ENCODE measurements at regions not wholly inside any gene's neighbourhood (a gene's known extent, or its start where the extent isn't known, plus 50 kb on each side); places are given as distances from the start of the nearest gene placed in this dataset.

DNA sequence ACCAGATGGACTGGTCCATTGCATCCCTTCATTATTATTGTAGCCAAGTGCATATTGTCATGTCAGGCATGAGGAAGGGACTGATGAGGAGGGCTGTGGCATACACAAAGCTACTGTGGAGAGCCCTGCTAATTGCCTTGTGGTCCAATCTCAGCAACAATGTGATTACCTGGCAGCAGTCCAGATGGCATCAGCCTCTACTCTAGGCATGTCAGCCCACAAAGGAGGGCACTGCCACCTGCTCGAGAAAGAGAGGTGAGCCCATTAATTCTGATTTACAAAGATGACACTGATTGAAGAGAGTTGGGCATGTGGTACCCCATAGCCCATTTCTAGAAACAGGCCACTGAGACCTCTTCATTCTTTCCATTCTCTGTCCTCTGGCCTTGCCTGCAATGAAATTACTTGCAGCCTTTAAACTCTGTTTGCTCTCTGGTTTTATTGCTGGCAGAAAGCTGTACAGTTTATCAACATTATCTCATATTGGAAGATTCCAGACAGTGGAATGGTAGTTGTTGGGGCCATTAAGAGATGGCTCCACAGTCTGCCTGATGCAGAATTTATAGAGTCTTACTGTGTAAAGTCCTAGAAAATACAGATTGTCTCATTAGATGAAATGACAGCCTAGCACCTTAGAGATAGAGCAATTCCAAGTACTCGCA, 307.7 kb downstream of the ARPP21 start:
- DNase-seq (ENCODE audit: low read depth in 1 of 2, low spot score in 1 of 2): no peak

DNA sequence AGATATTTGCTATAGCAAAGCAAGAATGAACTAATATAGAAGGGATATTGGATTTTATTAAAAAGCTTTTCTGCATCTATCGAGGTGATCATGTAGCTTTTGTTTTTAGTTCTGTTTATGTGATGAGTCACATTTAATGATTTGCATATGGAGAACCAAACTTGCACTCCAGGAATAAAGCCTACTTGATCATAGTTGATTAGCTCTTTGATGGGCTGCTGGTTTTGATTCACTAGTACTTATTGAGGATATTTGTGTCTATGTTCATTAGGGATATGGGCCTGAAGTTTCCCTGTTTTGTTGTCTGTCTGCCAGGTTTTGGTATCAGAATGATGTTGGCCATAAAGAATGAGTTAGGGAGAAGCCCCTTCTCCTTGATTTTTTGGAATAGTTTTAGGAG, 310.7 kb downstream of the ARPP21 start:
- DNase-seq (ENCODE audit: low read depth in 1 of 2, low spot score in 1 of 2): no peak

DNA sequence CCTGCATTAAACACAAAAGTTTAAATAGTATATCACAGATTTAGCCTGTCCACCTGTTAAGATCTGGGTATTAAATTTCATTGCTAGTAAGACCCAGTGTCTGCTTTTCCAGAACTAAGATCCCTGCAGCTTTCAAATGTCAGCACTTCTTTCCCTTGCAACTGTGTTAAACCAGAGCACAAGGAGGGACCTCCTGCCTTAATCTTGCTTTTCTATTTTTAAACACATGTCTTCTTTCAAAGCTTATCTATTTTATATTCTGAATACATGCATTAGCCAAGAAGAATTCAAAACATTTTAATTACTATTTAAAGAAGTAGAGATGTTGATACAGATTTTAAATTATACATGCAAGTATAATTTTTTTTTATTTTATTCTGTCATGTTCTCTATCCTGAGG, 315.1 kb downstream of the ARPP21 start:
- no peak for DNase-seq (ENCODE audit: low read depth in 1 of 2, low spot score in 1 of 2)

GRCh38 chr3:35965908-35966307, 326.6 kb downstream of the ARPP21 start:
- no peak for DNase-seq (ENCODE audit: low read depth in 1 of 2, low spot score in 1 of 2)

GRCh38 chr3:35966629-35967464, 327.5 kb downstream of the ARPP21 start:
- no peak for DNase-seq (ENCODE audit: low read depth in 1 of 2, low spot score in 1 of 2)

- no peak for DNase-seq (ENCODE audit: low read depth in 1 of 2, low spot score in 1 of 2)
These were observed 328.8 kb downstream of the ARPP21 start for GRCh38 chr3:35968043-35968622.

DNA sequence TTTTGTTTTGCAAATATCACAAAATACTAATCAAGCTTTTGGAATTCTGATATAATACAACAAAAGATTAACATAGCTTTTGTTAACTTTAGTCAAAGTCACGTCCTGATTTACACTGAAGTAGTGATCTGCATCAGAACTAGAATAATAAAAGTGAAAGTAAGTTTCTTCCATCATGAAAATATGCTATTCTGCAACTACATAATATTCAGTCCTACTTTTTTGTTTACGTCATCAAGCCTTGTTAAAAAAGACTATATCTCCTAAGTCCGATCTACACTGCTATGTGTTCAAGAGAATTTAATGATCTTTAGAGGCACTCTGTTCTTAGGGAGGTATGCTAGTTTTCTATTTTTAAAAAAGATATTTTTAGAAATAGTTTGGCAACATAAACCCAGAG, 330.1 kb downstream of the ARPP21 start:
- DNase-seq (ENCODE audit: low read depth in 1 of 2, low spot score in 1 of 2): no peak

DNA sequence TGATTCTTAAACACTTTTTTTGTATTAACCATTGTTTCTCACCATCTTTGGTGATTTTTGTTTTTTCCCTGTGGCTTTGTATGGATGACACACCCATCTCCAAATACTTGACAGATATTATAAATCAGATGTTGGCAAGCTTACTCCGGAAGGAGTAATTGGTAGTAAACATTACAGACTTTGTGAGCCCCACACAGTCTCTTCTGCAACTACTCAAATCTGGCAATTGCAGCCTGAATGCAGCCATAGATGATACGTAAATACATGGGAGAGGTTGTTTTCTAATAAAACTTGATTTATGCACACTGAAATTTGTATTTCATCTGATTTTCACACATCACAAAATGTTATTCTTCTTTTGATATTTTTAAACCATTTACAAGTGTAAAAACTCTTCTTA, 331.5 kb downstream of the ARPP21 start:
- DNase-seq (ENCODE audit: low read depth in 1 of 2, low spot score in 1 of 2): no peak

GRCh38 chr3:35971686-35972085, 332.4 kb downstream of the ARPP21 start:
- DNase-seq (ENCODE audit: low read depth in 1 of 2, low spot score in 1 of 2): no peak

DNA sequence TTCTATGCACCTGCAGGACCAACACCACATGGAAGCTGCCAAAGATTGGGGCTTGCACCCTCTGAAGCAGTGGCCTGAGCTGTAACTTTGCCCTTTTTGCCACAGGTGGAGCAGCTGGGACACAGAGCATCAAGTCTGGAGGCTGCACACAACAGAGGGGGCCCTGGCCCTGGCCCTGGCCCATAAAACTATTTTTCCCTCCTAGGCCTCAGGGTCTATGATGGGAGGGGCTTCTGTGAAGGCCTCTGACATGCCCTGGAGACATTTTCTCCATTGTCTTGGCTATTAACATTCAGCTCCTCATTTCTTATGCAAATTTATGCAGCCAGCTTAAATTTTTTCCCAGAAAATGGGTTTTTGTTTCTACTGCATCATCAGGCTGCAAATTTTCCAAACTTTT, 335.5 kb downstream of the ARPP21 start:
- no peak for DNase-seq (ENCODE audit: low read depth in 1 of 2, low spot score in 1 of 2)

DNA sequence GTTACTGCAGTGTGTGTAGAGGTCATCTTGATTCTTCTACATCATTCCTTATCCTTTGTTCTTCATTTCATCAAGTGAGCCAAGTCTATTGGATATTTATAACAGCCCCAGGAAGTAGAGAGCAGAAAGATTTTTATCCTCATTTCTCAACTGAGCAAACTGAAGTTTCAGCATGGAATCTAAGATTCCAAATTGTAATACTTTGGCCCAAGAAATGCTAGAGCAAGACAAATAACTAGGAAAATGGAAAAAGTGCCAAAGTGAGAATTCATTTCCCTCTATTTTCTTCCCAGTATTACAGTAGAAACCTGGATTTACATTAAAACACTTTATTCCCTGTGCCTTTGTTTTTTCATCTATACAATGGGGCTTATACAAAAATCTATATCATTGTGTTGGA, 346.8 kb downstream of the ARPP21 start:
- no peak for DNase-seq (ENCODE audit: low read depth in 1 of 2, low spot score in 1 of 2)

GRCh38 chr3:35987386-35987785, 348.1 kb downstream of the ARPP21 start:
- no peak for DNase-seq (ENCODE audit: low read depth in 1 of 2, low spot score in 1 of 2)

DNA sequence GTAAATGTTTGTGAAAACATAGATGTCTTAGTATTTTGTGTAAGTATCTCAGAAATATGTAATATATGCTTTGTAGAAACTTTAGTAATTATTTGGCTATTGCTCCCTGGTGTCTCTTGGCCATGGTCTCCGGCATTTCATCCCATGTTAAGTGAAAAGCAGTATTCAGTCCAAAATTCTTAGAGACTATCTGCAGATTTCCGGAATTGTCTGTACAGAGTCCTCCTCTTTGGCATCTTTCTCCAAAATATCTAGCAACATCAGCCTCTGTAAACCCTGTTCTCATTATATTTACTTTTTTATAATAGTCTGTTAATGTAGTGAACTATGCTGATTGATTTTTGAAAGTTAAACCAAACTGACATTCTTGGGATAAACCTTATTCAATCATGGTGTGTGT, 352.7 kb downstream of the ARPP21 start:
- DNase-seq (ENCODE audit: low read depth in 1 of 2, low spot score in 1 of 2): no peak

GRCh38 chr3:36011791-36012190, 368.5 kb upstream of the STAC start:
- DNase-seq (ENCODE audit: low read depth in 1 of 2, low spot score in 1 of 2): no peak

GRCh38 chr3:36013425-36013824, 366.9 kb upstream of the STAC start:
- no peak for DNase-seq (ENCODE audit: low read depth in 1 of 2, low spot score in 1 of 2)

DNA sequence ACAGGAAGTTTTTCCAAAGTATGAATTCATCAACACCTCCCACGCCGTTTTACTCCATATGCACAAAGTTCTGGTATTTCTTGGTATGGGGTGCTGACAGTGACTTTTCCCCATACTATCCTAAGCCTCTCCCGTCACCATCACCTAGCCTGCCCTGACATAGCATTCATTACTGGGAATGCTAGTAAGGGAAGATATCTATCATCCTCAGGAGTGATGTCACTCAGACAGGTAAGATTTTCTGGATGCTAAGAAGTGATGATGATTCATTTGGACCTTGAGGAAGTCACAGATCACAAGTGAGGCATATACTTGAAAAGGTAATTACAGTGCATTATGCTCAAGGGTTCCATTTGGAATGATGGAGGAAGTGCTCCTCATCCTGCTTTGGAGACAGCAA, 355.1 kb upstream of the STAC start:
- no peak for DNase-seq (ENCODE audit: low read depth in 1 of 2, low spot score in 1 of 2)

- no peak for DNase-seq (ENCODE audit: low read depth in 1 of 2, low spot score in 1 of 2)
These were observed 347.9 kb upstream of the STAC start for GRCh38 chr3:36032180-36033047.

DNA sequence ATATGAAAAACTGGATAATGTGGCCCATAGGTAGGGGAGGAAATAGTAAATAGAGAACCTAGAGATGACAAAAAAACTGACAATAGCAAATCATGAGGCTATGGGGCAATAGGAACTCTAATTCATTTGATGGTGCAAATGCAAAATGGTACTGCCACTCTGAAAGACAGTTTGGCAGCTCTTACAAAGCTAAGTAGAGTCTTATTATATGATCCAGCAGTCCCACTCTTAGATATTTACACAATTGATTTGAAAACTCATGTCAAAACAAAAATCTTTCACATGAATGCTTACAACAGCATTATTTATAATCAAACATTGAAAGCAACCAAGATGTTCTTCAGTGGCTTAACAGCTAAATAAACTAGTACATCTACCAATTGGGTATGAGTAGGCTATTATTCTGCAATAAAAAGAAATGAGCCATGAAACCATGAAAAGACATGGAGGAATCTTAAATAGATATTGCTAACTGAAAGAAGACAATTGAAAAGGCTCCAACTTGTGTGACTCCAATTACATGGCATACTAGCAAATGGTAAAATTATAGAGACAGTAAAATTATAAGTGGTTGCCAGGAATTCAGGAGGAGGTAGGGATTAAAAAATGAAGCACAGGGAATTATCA, 321.8 kb upstream of the STAC start:
- DNase-seq (ENCODE audit: low read depth in 1 of 2, low spot score in 1 of 2): no peak

DNA sequence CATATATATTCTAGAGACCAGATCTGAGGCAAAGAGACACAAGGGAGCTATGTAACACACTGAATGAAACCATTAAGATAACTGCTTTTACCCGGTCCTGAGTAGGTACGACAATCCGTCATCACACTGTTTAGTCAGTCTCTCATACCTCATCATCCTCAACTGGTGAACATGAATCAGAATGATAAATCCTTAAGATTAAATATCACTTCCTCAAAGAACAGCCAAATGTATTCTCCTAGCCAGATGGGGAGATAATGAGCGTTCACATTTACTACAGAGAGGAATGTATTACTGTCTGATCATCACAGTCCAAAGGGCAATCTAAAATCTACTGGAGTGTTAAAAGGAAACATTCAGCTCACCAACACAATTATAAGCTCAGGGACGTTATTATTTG, 319.4 kb upstream of the STAC start:
- no peak for DNase-seq (ENCODE audit: low read depth in 1 of 2, low spot score in 1 of 2)

- DNase-seq (ENCODE audit: low read depth in 1 of 2, low spot score in 1 of 2): no peak
These were observed 316.3 kb upstream of the STAC start for GRCh38 chr3:36063992-36064391.

DNA sequence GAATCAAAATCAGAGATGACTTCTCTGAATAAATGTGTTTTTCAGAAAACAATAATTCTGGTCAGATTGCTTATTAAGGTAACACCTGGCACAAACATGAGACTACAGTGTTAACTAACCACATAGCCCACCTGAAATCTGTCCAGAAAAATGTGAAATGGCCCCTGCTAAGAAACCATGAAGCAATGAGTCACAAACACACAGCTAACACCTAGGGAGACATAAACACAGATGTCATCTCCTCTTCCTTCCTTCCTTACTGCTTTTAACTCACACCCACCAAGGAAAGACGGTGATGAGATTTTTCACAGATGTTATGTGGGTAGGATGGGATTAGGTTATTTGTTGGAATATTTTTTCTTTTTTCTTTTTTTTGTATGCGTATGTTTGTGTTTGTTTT, 315.0 kb upstream of the STAC start:
- DNase-seq (ENCODE audit: low read depth in 1 of 2, low spot score in 1 of 2): no peak
